ENCODE measurements at regions not wholly inside any gene's neighbourhood (a gene's known extent, or its start where the extent isn't known, plus 50 kb on each side); places are given as distances from the start of the nearest gene placed in this dataset.

- H3K27ac Mint-ChIP-seq, result no peak overlapping the region
- no peaks in the 10 kb centered on the region for H3K27me3 Mint-ChIP-seq
- H3K4me3 Mint-ChIP-seq, result no peak overlapping the region
- no peaks in the 10 kb centered on the region for H3K9me3 Mint-ChIP-seq
- H3K36me3 Mint-ChIP-seq (ENCODE audit: low read depth), result no peaks in the 10 kb centered on the region
- H3K4me1 Mint-ChIP-seq (ENCODE audit: low read depth), result no peaks in the 10 kb centered on the region
Observed at GRCh38 chr11:15489281-15489680, 374.6 kb downstream of the INSC start.

GRCh38 chr11:15490535-15490934 lies 375.8 kb downstream of the INSC start:
- H3K4me1 Mint-ChIP-seq (ENCODE audit: low read depth), result no peaks in the 10 kb centered on the region
- H3K36me3 Mint-ChIP-seq (ENCODE audit: low read depth), result no peaks in the 10 kb centered on the region
- no peaks in the 10 kb centered on the region for H3K27me3 Mint-ChIP-seq
- no peaks in the 10 kb centered on the region for H3K9me3 Mint-ChIP-seq
- no peak overlapping the region for H3K4me3 Mint-ChIP-seq
- no peak overlapping the region for H3K27ac Mint-ChIP-seq

DNA sequence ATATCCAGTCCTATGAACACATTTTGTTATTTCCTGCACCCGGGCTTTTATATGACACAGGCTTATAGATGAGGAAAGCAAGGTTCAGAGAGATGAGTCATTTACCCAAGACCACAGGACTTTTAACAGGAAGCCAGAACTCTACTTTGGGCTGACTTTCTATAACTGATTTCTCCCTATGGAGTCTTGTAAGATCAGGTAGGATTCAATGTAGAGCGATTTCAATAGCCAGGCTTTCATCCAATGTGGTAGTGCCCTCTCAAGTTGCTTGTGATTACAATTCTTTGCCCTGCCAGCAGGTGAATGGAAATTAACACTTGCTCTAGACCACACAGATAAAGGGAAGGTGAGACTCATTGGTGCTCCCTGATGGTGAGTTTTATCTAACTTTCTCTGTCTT lies 378.3 kb downstream of the INSC start:
- no peaks in the 10 kb centered on the region for H3K27me3 Mint-ChIP-seq
- no peaks in the 10 kb centered on the region for H3K9me3 Mint-ChIP-seq
- H3K27ac Mint-ChIP-seq, result no peak overlapping the region
- no peaks in the 10 kb centered on the region for H3K4me1 Mint-ChIP-seq (ENCODE audit: low read depth)
- no peaks in the 10 kb centered on the region for H3K36me3 Mint-ChIP-seq (ENCODE audit: low read depth)
- no peak overlapping the region for H3K4me3 Mint-ChIP-seq

DNA sequence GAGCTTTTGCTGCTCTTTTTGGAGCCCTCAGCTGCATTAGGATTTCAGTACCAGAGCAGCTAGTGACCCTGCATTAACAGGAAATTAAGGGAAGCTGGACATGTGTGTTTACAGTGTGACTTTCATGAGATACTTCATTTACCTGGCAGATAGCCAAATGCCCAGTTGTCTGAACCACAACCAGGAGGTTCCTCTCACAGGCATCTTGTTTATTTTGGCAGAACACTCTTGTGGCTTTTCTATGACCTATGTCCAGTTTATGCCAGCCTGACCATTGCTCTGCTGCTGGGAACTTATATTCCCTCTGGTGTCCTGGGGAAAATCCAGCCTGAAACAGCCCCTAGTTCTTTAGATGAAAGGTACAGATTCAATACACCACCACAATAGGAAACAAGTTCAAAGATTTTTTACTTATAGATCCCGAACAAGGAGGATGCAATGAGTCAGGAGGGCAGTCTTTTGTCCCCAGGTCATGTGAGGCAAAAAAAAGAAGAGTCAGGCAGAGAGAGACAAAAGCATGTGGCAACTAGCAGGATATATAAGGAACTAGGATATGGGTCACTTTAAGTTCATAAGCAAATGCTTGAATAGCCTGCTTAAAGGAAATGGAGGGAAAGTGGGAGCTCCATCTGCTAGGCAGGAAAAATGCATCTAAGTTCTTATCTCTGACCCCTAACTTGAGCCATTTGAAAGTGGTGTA lies 379.3 kb downstream of the INSC start:
- H3K4me1 Mint-ChIP-seq (ENCODE audit: low read depth), result no peaks in the 10 kb centered on the region
- no peak overlapping the region for H3K27ac Mint-ChIP-seq
- no peaks in the 10 kb centered on the region for H3K9me3 Mint-ChIP-seq
- H3K27me3 Mint-ChIP-seq, result no peaks in the 10 kb centered on the region
- no peak overlapping the region for H3K4me3 Mint-ChIP-seq
- H3K36me3 Mint-ChIP-seq (ENCODE audit: low read depth), result no peaks in the 10 kb centered on the region

GRCh38 chr11:15494740-15495139 lies 380.0 kb downstream of the INSC start:
- Mint-ChIP-seq H3K4me1 (ENCODE audit: low read depth) (no peaks in the 10 kb centered on the region), H3K36me3 (ENCODE audit: low read depth) (no peaks in the 10 kb centered on the region), H3K4me3 (no peak overlapping the region), H3K27ac (no peak overlapping the region), H3K9me3 (no peaks in the 10 kb centered on the region), H3K27me3 (no peaks in the 10 kb centered on the region)

DNA sequence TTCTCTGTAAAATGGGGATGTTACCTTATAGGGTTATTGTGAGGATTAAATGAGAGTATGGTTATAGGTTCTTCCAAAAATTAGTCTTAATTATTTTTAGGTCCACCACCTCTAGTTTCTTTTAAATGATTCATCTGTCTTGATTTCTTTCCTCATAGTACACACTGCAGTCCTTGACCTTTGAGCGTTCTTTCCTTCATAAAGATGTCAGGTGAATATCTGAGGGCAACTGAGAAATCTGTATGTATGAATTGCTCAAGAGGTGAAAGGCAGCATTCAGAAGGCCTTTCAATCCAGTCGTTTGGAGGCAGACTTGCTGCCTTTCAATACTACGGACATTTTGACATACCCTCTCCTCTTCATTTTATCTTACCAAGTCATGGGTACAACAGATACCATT lies 380.7 kb downstream of the INSC start:
- Mint-ChIP-seq H3K4me3 (no peak overlapping the region), H3K27ac (no peak overlapping the region), H3K9me3 (no peaks in the 10 kb centered on the region), H3K27me3 (no peaks in the 10 kb centered on the region), H3K36me3 (ENCODE audit: low read depth) (no peaks in the 10 kb centered on the region), H3K4me1 (ENCODE audit: low read depth) (no peaks in the 10 kb centered on the region)

DNA sequence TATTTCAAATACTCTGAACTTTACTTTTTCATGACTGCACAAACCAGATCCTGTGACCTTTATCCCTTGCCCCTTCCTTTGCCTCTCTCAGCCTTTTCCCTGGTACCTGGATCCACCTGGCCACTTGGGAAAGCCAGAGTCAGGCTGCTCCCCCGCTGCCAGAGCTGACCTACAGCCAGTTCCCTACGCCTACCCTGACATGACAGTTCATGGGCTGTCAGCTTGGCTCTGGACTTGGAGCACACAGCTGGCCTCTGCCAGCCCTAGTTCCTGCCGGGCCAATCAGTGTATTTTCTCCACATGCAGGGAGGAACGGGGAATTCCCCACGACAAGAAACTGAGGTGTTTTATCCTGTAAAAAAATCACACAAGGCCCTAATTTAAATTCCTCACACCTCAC lies 382.6 kb downstream of the INSC start:
- no peaks in the 10 kb centered on the region for H3K27me3 Mint-ChIP-seq
- H3K27ac Mint-ChIP-seq, result no peak overlapping the region
- no peaks in the 10 kb centered on the region for H3K4me1 Mint-ChIP-seq (ENCODE audit: low read depth)
- H3K4me3 Mint-ChIP-seq, result no peak overlapping the region
- H3K9me3 Mint-ChIP-seq, result no peaks in the 10 kb centered on the region
- no peaks in the 10 kb centered on the region for H3K36me3 Mint-ChIP-seq (ENCODE audit: low read depth)

GRCh38 chr11:15499674-15500073 lies 385.0 kb downstream of the INSC start:
- H3K4me3 Mint-ChIP-seq, result no peak overlapping the region
- no peaks in the 10 kb centered on the region for H3K9me3 Mint-ChIP-seq
- no peaks in the 10 kb centered on the region for H3K36me3 Mint-ChIP-seq (ENCODE audit: low read depth)
- H3K4me1 Mint-ChIP-seq (ENCODE audit: low read depth), result no peaks in the 10 kb centered on the region
- no peaks in the 10 kb centered on the region for H3K27me3 Mint-ChIP-seq
- no peak overlapping the region for H3K27ac Mint-ChIP-seq

- H3K27me3 Mint-ChIP-seq, result no peaks in the 10 kb centered on the region
- H3K4me1 Mint-ChIP-seq (ENCODE audit: low read depth), result no peaks in the 10 kb centered on the region
- no peaks in the 10 kb centered on the region for H3K36me3 Mint-ChIP-seq (ENCODE audit: low read depth)
- H3K4me3 Mint-ChIP-seq, result no peak overlapping the region
- no peak overlapping the region for H3K27ac Mint-ChIP-seq
- H3K9me3 Mint-ChIP-seq, result no peaks in the 10 kb centered on the region
Observed at GRCh38 chr11:15500643-15501042, 385.9 kb downstream of the INSC start.

GRCh38 chr11:15501566-15501965 lies 386.8 kb downstream of the INSC start:
- no peaks in the 10 kb centered on the region for H3K27me3 Mint-ChIP-seq
- H3K9me3 Mint-ChIP-seq, result no peaks in the 10 kb centered on the region
- H3K4me3 Mint-ChIP-seq, result no peak overlapping the region
- H3K4me1 Mint-ChIP-seq (ENCODE audit: low read depth), result no peaks in the 10 kb centered on the region
- no peaks in the 10 kb centered on the region for H3K36me3 Mint-ChIP-seq (ENCODE audit: low read depth)
- no peak overlapping the region for H3K27ac Mint-ChIP-seq

DNA sequence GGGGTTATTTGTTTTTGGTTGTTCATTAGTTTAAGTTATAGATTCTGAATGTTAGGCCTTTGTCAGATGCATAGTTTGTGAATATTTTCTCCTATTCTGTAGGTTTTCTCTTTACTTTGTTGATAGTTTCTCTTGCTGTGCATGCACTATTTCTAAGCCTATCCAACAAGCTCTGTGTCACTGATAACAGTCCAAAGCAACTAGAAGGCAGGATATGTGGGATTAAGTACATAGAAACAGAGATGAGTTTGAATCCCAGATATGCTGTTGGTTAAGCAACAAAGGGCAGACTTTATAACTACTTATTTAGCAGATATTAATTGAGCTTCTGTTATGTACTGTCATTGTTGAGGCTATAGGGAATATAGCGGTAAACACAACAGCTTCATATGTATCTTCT lies 390.4 kb downstream of the INSC start:
- H3K4me1 Mint-ChIP-seq (ENCODE audit: low read depth), result no peaks in the 10 kb centered on the region
- H3K36me3 Mint-ChIP-seq (ENCODE audit: low read depth), result no peaks in the 10 kb centered on the region
- no peaks in the 10 kb centered on the region for H3K9me3 Mint-ChIP-seq
- H3K4me3 Mint-ChIP-seq, result no peak overlapping the region
- no peak overlapping the region for H3K27ac Mint-ChIP-seq
- no peaks in the 10 kb centered on the region for H3K27me3 Mint-ChIP-seq

DNA sequence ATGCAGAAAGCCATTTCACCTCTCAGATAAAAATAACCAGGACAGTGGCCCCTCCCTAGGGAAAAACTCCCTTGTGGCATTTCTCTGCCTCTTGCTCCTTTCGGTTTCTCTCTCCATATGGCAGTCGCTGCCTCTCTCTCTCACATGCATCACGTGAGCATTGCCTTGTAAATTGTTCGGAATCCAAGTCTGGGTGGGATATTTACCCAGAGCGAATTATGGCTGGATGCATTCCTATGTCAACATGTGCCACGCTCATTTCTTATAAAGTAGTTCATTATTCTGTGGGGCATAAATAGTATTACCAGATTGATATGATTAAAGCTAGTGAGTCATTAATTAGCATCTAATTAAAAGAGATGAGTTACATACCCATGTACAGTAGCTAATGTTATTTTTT lies 392.9 kb downstream of the INSC start:
- peaks cover 2% of the 10 kb centered on the region for H3K9me3 Mint-ChIP-seq
- no peak overlapping the region for H3K27ac Mint-ChIP-seq
- H3K4me3 Mint-ChIP-seq, result no peak overlapping the region
- H3K36me3 Mint-ChIP-seq (ENCODE audit: low read depth), result no peaks in the 10 kb centered on the region
- H3K27me3 Mint-ChIP-seq, result no peaks in the 10 kb centered on the region
- no peaks in the 10 kb centered on the region for H3K4me1 Mint-ChIP-seq (ENCODE audit: low read depth)

DNA sequence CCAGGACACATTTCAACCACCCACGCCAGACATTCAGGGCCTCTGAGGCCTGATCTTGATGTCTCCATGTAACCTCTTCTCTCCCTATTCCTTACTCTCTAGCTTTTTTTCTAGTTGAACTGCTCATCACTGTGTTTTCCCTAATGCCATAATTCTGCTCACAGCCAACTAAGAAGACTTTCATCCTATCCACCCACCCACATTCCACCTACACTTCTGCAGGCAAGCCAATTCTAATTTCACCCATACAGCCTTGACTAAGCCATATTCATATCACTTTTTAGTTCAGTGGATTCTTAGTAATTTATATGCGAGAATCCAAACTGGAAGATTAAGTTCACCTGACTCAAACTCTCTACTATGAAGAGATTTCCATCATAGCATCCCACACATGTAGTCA lies 394.4 kb downstream of the INSC start:
- Mint-ChIP-seq H3K27ac (no peak overlapping the region), H3K4me1 (ENCODE audit: low read depth) (no peaks in the 10 kb centered on the region), H3K4me3 (no peak overlapping the region), H3K27me3 (no peaks in the 10 kb centered on the region), H3K9me3 (peaks cover 4% of the 10 kb centered on the region), H3K36me3 (ENCODE audit: low read depth) (no peaks in the 10 kb centered on the region)

DNA sequence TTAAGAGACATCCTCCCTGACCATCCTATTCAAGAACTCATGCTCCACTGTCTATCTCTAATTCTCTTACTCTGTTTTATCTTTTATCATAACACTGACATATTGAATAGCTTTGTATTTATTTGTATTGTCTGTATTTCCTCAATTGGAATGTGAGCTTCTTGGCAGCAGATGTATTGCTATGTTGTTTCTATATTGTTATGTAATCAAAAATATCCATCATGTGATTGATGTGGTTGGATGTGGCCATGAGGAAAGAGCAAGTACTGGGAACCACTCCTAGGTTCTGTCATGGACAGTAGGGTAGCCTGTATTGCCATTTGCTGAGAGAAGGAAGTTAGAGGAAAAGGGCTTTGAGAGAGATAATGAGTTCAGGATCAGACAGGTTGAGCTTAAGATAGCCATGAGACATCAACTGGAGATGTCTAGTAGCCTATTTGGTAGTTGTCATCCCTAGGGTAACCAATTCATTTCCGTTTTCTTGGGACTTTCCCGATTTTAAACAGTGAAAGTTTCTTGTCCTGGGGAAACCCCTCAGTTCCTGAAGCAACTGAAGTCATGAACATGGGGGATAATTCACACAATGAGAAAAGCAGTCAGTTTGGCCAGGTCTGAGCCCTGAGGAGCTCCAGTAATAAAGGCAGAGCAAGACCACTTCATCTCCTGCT lies 404.5 kb downstream of the INSC start:
- no peak overlapping the region for H3K4me3 Mint-ChIP-seq
- H3K27me3 Mint-ChIP-seq, result no peaks in the 10 kb centered on the region

GRCh38 chr11:15519911-15520310 lies 405.2 kb downstream of the INSC start:
- H3K4me1 Mint-ChIP-seq (ENCODE audit: low read depth), result no peaks in the 10 kb centered on the region
- H3K27ac Mint-ChIP-seq, result no peak overlapping the region
- no peaks in the 10 kb centered on the region for H3K27me3 Mint-ChIP-seq
- no peaks in the 10 kb centered on the region for H3K36me3 Mint-ChIP-seq (ENCODE audit: low read depth)
- no peak overlapping the region for H3K4me3 Mint-ChIP-seq
- H3K9me3 Mint-ChIP-seq, result peaks cover 17% of the 10 kb centered on the region

More for the DNA sequence above, 404.5 kb downstream of the INSC start:
- Mint-ChIP-seq H3K9me3 (peaks cover 18% of the 10 kb centered on the region), H3K4me1 (ENCODE audit: low read depth) (no peaks in the 10 kb centered on the region), H3K36me3 (ENCODE audit: low read depth) (no peaks in the 10 kb centered on the region), H3K27ac (no peak overlapping the region)

- Mint-ChIP-seq H3K36me3 (ENCODE audit: low read depth) (no peaks in the 10 kb centered on the region), H3K4me1 (ENCODE audit: low read depth) (no peaks in the 10 kb centered on the region), H3K27ac (no peak overlapping the region), H3K27me3 (no peaks in the 10 kb centered on the region), H3K9me3 (peaks cover 21% of the 10 kb centered on the region), H3K4me3 (no peak overlapping the region)
Observed at GRCh38 chr11:15523543-15523942, 408.8 kb downstream of the INSC start.

All from stimulated activated naive CD8-positive, alpha-beta T cell treated with anti-CD3 and anti-CD28 coated beads, Interleukin-15, Interleukin-2, amounts not matched to agents 100 ng/mL and 50 ng/mL, for 24 hours (primary cell).